ENCODE measurements at regions not wholly inside any gene's neighbourhood (a gene's known extent, or its start where the extent isn't known, plus 50 kb on each side); places are given as distances from the start of the nearest gene placed in this dataset.

GRCh38 chr21:35367553-35367952, 318.5 kb upstream of the RUNX1 start:
- Histone ChIP-seq H3K27ac (ENCODE audit: low read depth, low read length) (no peak overlapping the region), H3K36me3 (ENCODE audit: control insufficient read depth in 2 of 3, insufficient read depth in 3 of 3, low read length in 3 of 3) (no peaks in the 10 kb centered on the region), H3K4me3 (ENCODE audit: low read length) (no peak overlapping the region), H3K9me3 (ENCODE audit: control insufficient read depth in 2 of 3, low read length in 3 of 3) (no peaks in the 10 kb centered on the region), H3K27me3 (ENCODE audit: control insufficient read depth in 2 of 2, insufficient read depth in 2 of 2, low read length in 2 of 2) (no peaks in the 10 kb centered on the region), H3K4me1 (ENCODE audit: control insufficient read depth in 2 of 2, insufficient read depth in 2 of 2, low read length in 2 of 2) (no peaks in the 10 kb centered on the region)
- CTCF ChIA-PET, result interaction anchor here (1.0 kb wide), 1 partner anchor 11 kb away, joined by 4 read pairs; no protein-coding TSS in a partner anchor
- Mint-ChIP-seq H3K36me3 (peaks cover 0 to 4% (median 0%) of the 10 kb centered on the region in 5 donors), H3K27me3 (peaks cover 0 to 8% (median 0%) of the 10 kb centered on the region in 5 donors), H3K9me3 (peaks cover 0 to 6% (median 0%) of the 10 kb centered on the region in 11 donors), H3K4me1 (peaks cover 0 to 5% (median 0%) of the 10 kb centered on the region in 7 donors), H3K27ac (no peak overlapping the region), H3K4me3 (no peak overlapping the region)
- intact Hi-C loops (cut with micrococcal nuclease), result no loop called here
- no peak for ATAC-seq
- no peak for DNase-seq
- POLR2A ChIA-PET, result no interaction called here

DNA sequence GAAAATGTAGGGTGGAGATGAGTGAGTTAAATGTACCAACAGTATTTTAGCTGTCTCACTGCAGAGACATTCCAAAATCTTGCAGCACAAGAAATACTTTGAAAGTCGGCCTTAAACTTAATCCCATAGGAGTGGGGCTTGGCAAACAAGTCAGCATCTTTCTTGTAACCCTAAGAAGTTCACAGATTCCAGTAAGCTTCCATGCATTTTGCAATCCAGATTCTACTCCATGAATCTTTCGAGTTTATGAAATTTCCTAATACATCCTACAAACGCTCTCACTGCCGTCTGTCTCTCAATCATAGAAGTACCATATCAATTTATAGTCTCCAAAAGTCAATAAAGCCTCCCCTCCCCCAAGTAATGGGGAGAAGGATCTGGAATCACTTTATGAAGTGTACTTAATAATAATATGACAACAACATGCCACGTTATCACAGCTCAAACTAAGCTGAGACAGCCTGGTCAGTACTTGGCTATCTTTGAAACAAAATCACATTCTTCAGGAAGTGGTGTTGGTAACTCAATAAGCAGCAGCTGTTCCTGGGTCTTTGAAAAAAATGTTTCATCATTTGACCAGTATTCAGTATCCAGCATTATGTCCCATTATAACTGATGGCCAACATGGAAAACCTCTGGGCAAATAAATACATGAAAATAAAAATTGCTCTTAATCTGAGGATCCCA, 317.4 kb upstream of the RUNX1 start:
- ATAC-seq (no peak), DNase-seq (no peak)
- H3K9me3 ChIP-seq (ENCODE audit: control insufficient read depth in 2 of 3, low read length in 3 of 3), result no peaks in the 10 kb centered on the region
- ChIA-PET POLR2A (no interaction called here), CTCF (no interaction called here)
- H3K4me3 ChIP-seq (ENCODE audit: low read length), result no peak overlapping the region
- no peaks in the 10 kb centered on the region for H3K4me1 ChIP-seq (ENCODE audit: control insufficient read depth in 2 of 2, insufficient read depth in 2 of 2, low read length in 2 of 2)
- intact Hi-C loops (cut with micrococcal nuclease), result no loop called here
- Mint-ChIP-seq H3K27ac (no peak overlapping the region), H3K36me3 (peaks cover 0 to 4% (median 0%) of the 10 kb centered on the region in 5 donors), H3K9me3 (peaks cover 0 to 6% (median 0%) of the 10 kb centered on the region in 11 donors), H3K4me1 (no peaks in the 10 kb centered on the region), H3K27me3 (peaks cover 0 to 10% (median 0%) of the 10 kb centered on the region in 5 donors), H3K4me3 (no peak overlapping the region)
- no peaks in the 10 kb centered on the region for H3K36me3 ChIP-seq (ENCODE audit: control insufficient read depth in 2 of 3, insufficient read depth in 3 of 3, low read length in 3 of 3)
- H3K27me3 ChIP-seq (ENCODE audit: control insufficient read depth in 2 of 2, insufficient read depth in 2 of 2, low read length in 2 of 2), result no peaks in the 10 kb centered on the region
- H3K27ac ChIP-seq (ENCODE audit: low read depth, low read length), result no peak overlapping the region

DNA sequence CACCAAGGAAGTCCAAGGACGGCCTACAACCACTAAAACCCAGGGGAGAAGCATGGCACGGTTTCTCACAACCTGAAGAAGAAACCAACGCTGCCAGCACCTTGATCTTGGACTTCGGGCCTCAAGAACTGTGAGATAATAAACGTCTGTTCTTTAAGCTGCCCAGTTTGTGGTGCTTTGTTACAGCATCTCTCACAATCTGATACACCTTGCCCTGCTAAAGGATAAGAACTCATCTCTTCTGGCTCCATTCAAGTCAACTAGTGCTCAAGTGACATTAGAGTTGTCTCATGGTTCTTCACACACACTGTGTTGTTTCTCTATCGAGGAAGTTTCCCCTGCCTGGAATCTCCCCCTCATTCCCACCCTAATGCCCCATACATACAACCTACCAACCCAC, 314.4 kb upstream of the RUNX1 start:
- no peaks in the 10 kb centered on the region for H3K4me1 ChIP-seq (ENCODE audit: control insufficient read depth in 2 of 2, insufficient read depth in 2 of 2, low read length in 2 of 2)
- no peaks in the 10 kb centered on the region for H3K36me3 ChIP-seq (ENCODE audit: control insufficient read depth in 2 of 3, insufficient read depth in 3 of 3, low read length in 3 of 3)
- ChIA-PET CTCF (no interaction called here), POLR2A (no interaction called here)
- H3K4me1 Mint-ChIP-seq, result no peaks in the 10 kb centered on the region
- H3K27me3 Mint-ChIP-seq, result peaks cover 0 to 10% (median 0%) of the 10 kb centered on the region in 5 donors
- H3K27ac Mint-ChIP-seq, result no peak overlapping the region
- no peak overlapping the region for H3K4me3 ChIP-seq (ENCODE audit: low read length)
- no peak overlapping the region for H3K4me3 Mint-ChIP-seq
- DNase-seq, result no peak
- intact Hi-C loops (cut with micrococcal nuclease), result no loop called here
- ATAC-seq, result no peak
- peaks cover 0 to 6% (median 0%) of the 10 kb centered on the region in 11 donors for H3K9me3 Mint-ChIP-seq
- no peaks in the 10 kb centered on the region for H3K9me3 ChIP-seq (ENCODE audit: control insufficient read depth in 2 of 3, low read length in 3 of 3)
- H3K36me3 Mint-ChIP-seq, result peaks cover 0 to 4% (median 0%) of the 10 kb centered on the region in 5 donors
- no peak overlapping the region for H3K27ac ChIP-seq (ENCODE audit: low read depth, low read length)
- H3K27me3 ChIP-seq (ENCODE audit: control insufficient read depth in 2 of 2, insufficient read depth in 2 of 2, low read length in 2 of 2), result no peaks in the 10 kb centered on the region

- Mint-ChIP-seq H3K9me3 (peaks cover 0 to 6% (median 0%) of the 10 kb centered on the region in 11 donors), H3K4me3 (no peak overlapping the region), H3K4me1 (peaks cover 0 to 3% (median 0%) of the 10 kb centered on the region in 7 donors), H3K27me3 (peaks cover 0 to 10% (median 0%) of the 10 kb centered on the region in 5 donors), H3K27ac (no peak overlapping the region), H3K36me3 (peaks cover 0 to 2% (median 0%) of the 10 kb centered on the region in 5 donors)
- DNase-seq, result no peak
- Histone ChIP-seq H3K27me3 (ENCODE audit: control insufficient read depth in 2 of 2, insufficient read depth in 2 of 2, low read length in 2 of 2) (no peaks in the 10 kb centered on the region), H3K36me3 (ENCODE audit: control insufficient read depth in 2 of 3, insufficient read depth in 3 of 3, low read length in 3 of 3) (no peaks in the 10 kb centered on the region), H3K4me3 (ENCODE audit: low read length) (no peak overlapping the region), H3K9me3 (ENCODE audit: control insufficient read depth in 2 of 3, low read length in 3 of 3) (no peaks in the 10 kb centered on the region), H3K27ac (ENCODE audit: low read depth, low read length) (no peak overlapping the region), H3K4me1 (ENCODE audit: control insufficient read depth in 2 of 2, insufficient read depth in 2 of 2, low read length in 2 of 2) (no peaks in the 10 kb centered on the region)
- POLR2A ChIA-PET, result no interaction called here
- intact Hi-C loops (cut with micrococcal nuclease), result no loop called here
- no peak for ATAC-seq
- CTCF ChIA-PET, result no interaction called here
Observed at GRCh38 chr21:35361988-35362387, 312.9 kb upstream of the RUNX1 start.

DNA sequence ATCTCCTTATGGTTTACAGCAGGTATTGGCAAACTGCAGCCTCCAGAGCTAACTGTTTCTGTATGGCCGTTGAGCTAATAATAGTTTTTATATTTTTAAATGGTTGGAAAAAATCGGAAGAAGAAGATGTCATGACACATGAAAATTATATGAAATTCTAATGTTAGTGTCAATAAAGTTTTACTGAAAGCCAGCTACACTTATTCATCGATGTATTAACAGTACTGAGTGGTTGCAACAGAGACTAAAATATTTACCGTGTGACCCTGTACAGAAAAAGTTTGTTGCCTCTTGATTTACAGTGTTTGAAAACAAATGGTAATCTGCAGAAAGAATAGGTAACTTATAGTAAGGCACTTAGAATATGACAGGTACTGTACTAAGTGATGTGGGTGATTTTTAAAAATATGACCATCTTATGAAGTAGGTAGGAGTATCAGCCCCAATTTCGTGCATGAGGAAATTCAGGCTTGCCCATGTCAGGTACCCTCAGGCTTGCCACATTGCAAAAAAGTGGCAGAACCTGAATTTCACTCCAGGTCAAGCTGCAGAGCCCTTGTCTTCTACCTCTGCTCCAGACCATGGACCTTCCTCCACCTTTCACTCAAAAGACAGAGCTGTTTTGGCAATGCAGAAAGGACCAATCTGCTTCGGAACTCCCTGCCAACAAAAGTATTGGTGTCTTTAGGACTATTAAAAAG, 311.9 kb upstream of the RUNX1 start:
- POLR2A ChIA-PET, result interaction anchor here (0.9 kb wide), 1 partner anchor 1195 kb away, joined by 3 read pairs; no protein-coding TSS in a partner anchor
- Mint-ChIP-seq H3K27ac (no peak overlapping the region), H3K4me3 (no peak overlapping the region), H3K4me1 (peaks cover 0 to 3% (median 0%) of the 10 kb centered on the region in 7 donors), H3K36me3 (peaks cover 0 to 2% (median 0%) of the 10 kb centered on the region in 5 donors), H3K27me3 (peaks cover 0 to 10% (median 0%) of the 10 kb centered on the region in 5 donors), H3K9me3 (peaks cover 0 to 9% (median 0%) of the 10 kb centered on the region in 11 donors)
- ATAC-seq (no peak), DNase-seq (no peak)
- no peaks in the 10 kb centered on the region for H3K27me3 ChIP-seq (ENCODE audit: control insufficient read depth in 2 of 2, insufficient read depth in 2 of 2, low read length in 2 of 2)
- CTCF ChIA-PET, result interaction anchor here (1.2 kb wide), 1 partner anchor 56 kb away, joined by 3 read pairs; no protein-coding TSS in a partner anchor
- H3K9me3 ChIP-seq (ENCODE audit: control insufficient read depth in 2 of 3, low read length in 3 of 3), result no peaks in the 10 kb centered on the region
- intact Hi-C loops (cut with micrococcal nuclease), result no loop called here
- H3K4me1 ChIP-seq (ENCODE audit: control insufficient read depth in 2 of 2, insufficient read depth in 2 of 2, low read length in 2 of 2), result no peaks in the 10 kb centered on the region
- no peak overlapping the region for H3K4me3 ChIP-seq (ENCODE audit: low read length)
- no peaks in the 10 kb centered on the region for H3K36me3 ChIP-seq (ENCODE audit: control insufficient read depth in 2 of 3, insufficient read depth in 3 of 3, low read length in 3 of 3)
- no peak overlapping the region for H3K27ac ChIP-seq (ENCODE audit: low read depth, low read length)

DNA sequence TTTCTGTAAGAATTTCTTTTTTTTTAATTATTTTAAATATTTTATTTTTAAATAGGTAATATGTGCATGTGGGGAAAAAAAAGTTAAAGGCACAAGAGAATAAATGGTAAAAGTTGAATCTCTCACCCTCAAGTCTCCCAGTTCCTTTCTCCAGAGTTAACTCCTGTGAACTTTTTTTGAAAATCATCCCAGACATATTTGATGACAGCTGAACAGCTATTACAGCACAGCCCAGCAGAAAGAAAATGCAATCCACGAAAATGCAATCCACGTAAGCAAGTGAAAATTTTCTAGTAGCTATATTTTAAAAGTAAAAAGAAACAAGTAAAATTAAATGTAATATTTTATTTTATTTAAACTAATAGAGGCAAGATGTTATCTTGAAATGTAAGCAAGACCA, 310.0 kb upstream of the RUNX1 start:
- Histone ChIP-seq H3K4me1 (ENCODE audit: control insufficient read depth in 2 of 2, insufficient read depth in 2 of 2, low read length in 2 of 2) (no peaks in the 10 kb centered on the region), H3K36me3 (ENCODE audit: control insufficient read depth in 2 of 3, insufficient read depth in 3 of 3, low read length in 3 of 3) (no peaks in the 10 kb centered on the region), H3K27ac (ENCODE audit: low read depth, low read length) (no peak overlapping the region), H3K9me3 (ENCODE audit: control insufficient read depth in 2 of 3, low read length in 3 of 3) (no peaks in the 10 kb centered on the region), H3K4me3 (ENCODE audit: low read length) (no peak overlapping the region), H3K27me3 (ENCODE audit: control insufficient read depth in 2 of 2, insufficient read depth in 2 of 2, low read length in 2 of 2) (no peaks in the 10 kb centered on the region)
- peaks cover 0 to 3% (median 0%) of the 10 kb centered on the region in 7 donors for H3K4me1 Mint-ChIP-seq
- H3K27me3 Mint-ChIP-seq, result peaks cover 0 to 6% (median 0%) of the 10 kb centered on the region in 5 donors
- H3K27ac Mint-ChIP-seq, result no peak overlapping the region
- CTCF ChIA-PET, result no interaction called here
- H3K4me3 Mint-ChIP-seq, result no peak overlapping the region
- intact Hi-C loops (cut with micrococcal nuclease), result no loop called here
- H3K9me3 Mint-ChIP-seq, result peaks cover 0 to 6% (median 1%) of the 10 kb centered on the region in 11 donors
- peaks cover 0 to 2% (median 0%) of the 10 kb centered on the region in 5 donors for H3K36me3 Mint-ChIP-seq
- ATAC-seq, result no peak
- POLR2A ChIA-PET, result no interaction called here
- DNase-seq, result no peak
